Mesodermal cell (in vitro differentiated cells): ENCODE measurements at regions not wholly inside any gene's neighbourhood (a gene's known extent, or its start where the extent isn't known, plus 50 kb on each side); places are given as distances from the start of the nearest gene placed in this dataset.

Experiments used
- H3K27ac ChIP-seq: 2 replicates; pipeline ENCODE4 v1.7.0; 2013; ENCODE audit warnings: mild to moderate bottlenecking, low read depth, low read length, moderate library complexity; ENCODE audit not compliant: severe bottlenecking
- H3K36me3 ChIP-seq: 2 replicates; pipeline ENCODE4 v1.7.1; 2013; ENCODE audit warnings: mild to moderate bottlenecking, low read length, moderate library complexity; ENCODE audit not compliant: control insufficient read depth, insufficient read depth
- H3K4me1 ChIP-seq: one replicate; pipeline ENCODE4 v1.7.1; 2013; ENCODE audit warnings: mild to moderate bottlenecking, low read length; ENCODE audit not compliant: insufficient read depth, control insufficient read depth, poor library complexity, severe bottlenecking
- H3K4me3 ChIP-seq: 2 replicates; pipeline ENCODE4 v1.7.0; 2013; ENCODE audit warnings: low read length, control low read depth, mild to moderate bottlenecking; ENCODE audit not compliant: insufficient read depth, poor library complexity, severe bottlenecking; ENCODE audit errors: extremely low read depth
- H3K9me3 ChIP-seq: 2 replicates; pipeline ENCODE4 v1.7.1; 2013; ENCODE audit warnings: mild to moderate bottlenecking, low read length, moderate library complexity; ENCODE audit not compliant: control insufficient read depth
- WGBS, 2 experiments: methylation state at CpG; one replicate each; pipeline ENCODE4 v1.1.5; 2013; ENCODE audit warnings: missing lambda C conversion rate in 2 of 2; ENCODE audit not compliant: insufficient coverage in 2 of 2; 5-methylcytosine and 5-hydroxymethylcytosine counted together

DNA sequence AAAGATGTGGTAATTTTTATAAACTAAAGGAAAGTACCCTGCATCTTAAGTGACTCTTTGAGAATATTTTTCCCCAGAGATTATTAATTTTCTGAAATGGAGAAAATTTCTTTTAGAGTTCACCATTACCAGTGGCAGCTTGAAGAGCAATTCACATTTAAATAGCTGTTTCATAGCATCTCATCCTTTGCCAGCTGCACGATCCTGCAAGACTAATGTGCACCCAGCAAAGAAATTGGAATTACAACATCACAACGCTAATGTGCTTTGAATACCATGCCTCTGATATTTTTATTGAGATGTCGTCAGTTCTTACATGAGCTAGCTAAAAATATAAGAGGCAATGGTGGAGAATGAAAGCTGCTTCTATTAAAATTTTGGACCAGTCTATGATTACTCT, 423.5 kb downstream of the TAF11L14 start:
- H3K4me3 ChIP-seq: no peak overlapping the region
- H3K4me1 ChIP-seq: no peaks in the 10 kb centered on the region
- no peaks in the 10 kb centered on the region for H3K9me3 ChIP-seq
- 80 to 94% methylated on average over 1 to 3 of the region's 3 CpGs for WGBS, 2 experiments
- no peaks in the 10 kb centered on the region for H3K36me3 ChIP-seq
- no peak overlapping the region for H3K27ac ChIP-seq

DNA sequence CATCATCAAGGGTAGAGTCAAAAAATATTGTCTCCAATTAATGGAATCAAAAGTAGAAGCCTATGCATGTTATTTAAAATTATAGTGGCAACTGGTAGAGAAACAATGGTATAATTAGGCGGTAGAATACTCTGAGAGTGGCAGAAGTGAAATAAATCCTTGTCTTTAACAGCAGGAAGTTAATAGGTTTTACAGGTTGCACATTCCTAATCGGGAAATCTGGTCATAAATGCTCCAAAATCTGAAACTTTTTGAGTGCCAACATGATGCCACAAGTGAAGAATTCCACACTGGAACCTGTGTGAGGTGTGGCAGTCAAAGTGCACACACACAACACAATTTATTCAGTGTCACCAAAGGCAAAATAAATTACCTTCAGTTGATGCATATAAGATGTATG, 433.4 kb downstream of the TAF11L14 start:
- 95 to 100% methylated on average over 1 to 2 of the region's 2 CpGs for WGBS, 2 experiments
- no peak overlapping the region for H3K4me3 ChIP-seq

DNA sequence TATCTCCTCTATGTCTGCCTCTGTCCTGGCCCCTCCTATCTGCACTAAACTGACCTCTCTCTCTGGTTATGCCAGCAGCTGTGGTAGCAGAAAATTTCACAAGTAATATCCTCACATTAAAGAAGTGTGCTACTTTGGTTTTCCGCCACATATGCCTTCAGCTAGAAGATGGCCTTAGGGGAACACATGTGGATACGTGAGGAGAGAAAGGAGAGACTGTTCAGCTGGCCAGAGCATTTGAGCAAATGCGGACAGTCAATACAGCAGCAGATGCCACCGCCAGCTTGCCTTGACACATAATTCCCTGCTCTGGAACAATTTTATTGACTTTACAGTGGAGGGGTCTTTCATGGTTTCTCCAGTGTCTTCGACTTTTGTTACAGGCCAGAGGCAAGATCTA, 434.6 kb downstream of the TAF11L14 start:
- H3K36me3 ChIP-seq: no peaks in the 10 kb centered on the region
- H3K4me3 ChIP-seq: no peak overlapping the region
- 88 to 94% methylated on average over 3 to 5 of the region's 5 CpGs for WGBS, 2 experiments
- no peaks in the 10 kb centered on the region for H3K4me1 ChIP-seq
- no peaks in the 10 kb centered on the region for H3K9me3 ChIP-seq
- no peak overlapping the region for H3K27ac ChIP-seq

More for the DNA sequence above, 433.4 kb downstream of the TAF11L14 start:
- Histone ChIP-seq H3K36me3 (no peaks in the 10 kb centered on the region), H3K27ac (no peak overlapping the region), H3K9me3 (no peaks in the 10 kb centered on the region), H3K4me1 (no peaks in the 10 kb centered on the region)

DNA sequence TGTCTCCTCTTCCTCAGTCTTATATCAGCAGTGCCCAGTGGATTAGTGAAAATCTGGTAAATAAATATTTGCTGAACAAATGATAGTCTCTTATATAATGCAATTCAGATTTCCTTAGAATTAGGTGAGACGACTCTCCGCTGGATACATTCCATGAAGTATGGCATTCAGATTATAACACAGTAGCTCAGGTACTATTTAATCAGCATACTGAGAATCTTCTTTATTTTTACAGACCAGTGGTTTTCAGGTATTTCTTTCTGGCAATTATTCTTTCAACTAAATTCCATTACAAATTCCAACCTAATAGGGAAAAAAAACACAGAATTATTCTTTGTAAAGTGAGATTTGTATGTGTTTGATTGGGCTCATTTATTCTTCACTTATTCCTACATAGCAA, 435.5 kb downstream of the TAF11L14 start:
- no peak overlapping the region for H3K27ac ChIP-seq
- no CpG with 5 or more reads among the region's 2 CpGs for WGBS, 2 experiments
- no peaks in the 10 kb centered on the region for H3K9me3 ChIP-seq
- no peak overlapping the region for H3K4me3 ChIP-seq
- no peaks in the 10 kb centered on the region for H3K36me3 ChIP-seq
- H3K4me1 ChIP-seq: no peaks in the 10 kb centered on the region

DNA sequence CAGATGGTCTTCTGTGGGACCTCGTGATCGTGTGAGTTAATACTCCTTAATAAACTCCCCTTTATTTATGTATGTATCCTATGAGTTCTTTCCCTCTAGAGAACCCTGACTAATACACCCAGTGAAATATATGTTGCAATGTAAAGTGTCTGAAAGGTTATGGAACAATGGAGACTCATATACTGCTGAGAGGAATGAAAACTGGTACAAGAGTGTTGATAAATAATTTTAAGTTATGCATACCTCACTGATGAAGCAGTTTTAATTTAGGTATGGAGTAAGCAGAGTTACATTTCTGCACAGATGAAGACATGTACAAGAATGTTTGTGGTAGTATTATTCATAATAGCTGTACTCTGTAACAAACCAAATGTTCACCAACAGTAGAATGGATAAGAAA, 438.3 kb downstream of the TAF11L14 start:
- no CpG with 5 or more reads among the region's 2 CpGs for WGBS, 2 experiments
- H3K9me3 ChIP-seq: no peaks in the 10 kb centered on the region

DNA sequence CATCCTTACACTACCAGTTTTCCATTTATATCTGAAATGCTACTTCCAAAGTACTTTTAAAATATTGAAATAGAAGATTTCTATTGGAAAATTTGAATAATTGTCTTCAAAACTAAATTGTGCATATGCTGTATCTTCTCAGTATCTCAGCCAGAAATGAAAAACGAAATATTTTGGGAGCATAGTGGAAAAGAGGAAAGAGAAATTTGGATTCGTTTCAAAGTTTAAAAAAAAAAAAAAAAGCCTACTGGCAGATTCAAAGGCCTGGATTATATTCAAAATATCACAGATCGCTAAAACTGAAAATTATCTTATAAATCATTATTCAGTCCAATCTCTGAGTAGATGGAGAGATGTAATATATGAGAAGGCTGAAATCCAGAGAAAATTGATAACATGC, 440.7 kb downstream of the TAF11L14 start:
- Histone ChIP-seq H3K9me3 (no peaks in the 10 kb centered on the region), H3K27ac (no peak overlapping the region), H3K4me1 (no peaks in the 10 kb centered on the region), H3K36me3 (no peaks in the 10 kb centered on the region), H3K4me3 (no peak overlapping the region)
- WGBS, 2 experiments: no CpG with 5 or more reads among the region's 3 CpGs

More for the DNA sequence above, 438.3 kb downstream of the TAF11L14 start:
- Histone ChIP-seq H3K36me3 (no peaks in the 10 kb centered on the region), H3K4me3 (no peak overlapping the region), H3K4me1 (no peaks in the 10 kb centered on the region), H3K27ac (no peak overlapping the region)

DNA sequence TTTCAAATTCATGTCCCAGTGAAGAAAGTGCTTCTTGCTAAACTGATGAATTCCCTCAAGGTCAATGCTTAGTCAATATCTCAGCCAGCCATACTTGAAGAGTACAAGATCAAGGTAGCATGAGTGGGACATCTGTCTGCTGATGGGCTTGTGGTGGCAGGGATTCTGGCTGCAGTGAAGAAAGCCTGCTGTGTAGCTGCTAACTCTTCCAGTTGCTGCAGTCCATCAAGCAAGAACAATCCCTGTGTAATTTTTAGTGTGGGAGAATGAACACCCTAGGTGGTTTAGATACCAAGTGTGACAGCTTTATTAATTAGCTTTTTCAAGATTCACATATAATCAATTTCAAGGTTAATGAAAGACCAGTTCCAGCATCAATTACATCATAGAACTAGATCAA, 443.9 kb downstream of the TAF11L14 start:
- Histone ChIP-seq H3K36me3 (no peaks in the 10 kb centered on the region), H3K4me3 (no peak overlapping the region), H3K4me1 (no peaks in the 10 kb centered on the region), H3K9me3 (no peaks in the 10 kb centered on the region), H3K27ac (no peak overlapping the region)

DNA sequence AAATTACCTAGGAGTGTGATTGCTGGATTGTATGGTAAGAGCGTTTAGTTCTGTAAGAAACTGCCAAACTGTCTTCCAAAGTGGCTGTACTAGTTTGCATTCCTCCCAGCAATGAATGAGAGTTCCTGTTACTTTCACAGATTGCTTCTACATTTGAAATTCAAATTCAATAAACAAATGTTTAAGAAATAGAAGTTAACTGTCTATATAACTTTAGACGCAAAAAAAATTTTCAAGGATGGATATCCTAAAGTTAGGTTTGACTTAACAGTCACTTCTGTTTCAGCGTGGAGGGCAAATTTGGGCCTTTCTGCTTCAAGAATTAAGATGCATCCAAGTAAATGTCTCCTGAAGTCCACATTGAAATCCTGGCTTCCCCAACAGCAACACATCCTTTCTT, 445.6 kb downstream of the TAF11L14 start:
- Histone ChIP-seq H3K4me1 (no peaks in the 10 kb centered on the region), H3K4me3 (no peak overlapping the region), H3K27ac (no peak overlapping the region), H3K9me3 (no peaks in the 10 kb centered on the region), H3K36me3 (no peaks in the 10 kb centered on the region)
- 93 to 95% methylated on average over 1 to 2 of the region's 3 CpGs for WGBS, 2 experiments

DNA sequence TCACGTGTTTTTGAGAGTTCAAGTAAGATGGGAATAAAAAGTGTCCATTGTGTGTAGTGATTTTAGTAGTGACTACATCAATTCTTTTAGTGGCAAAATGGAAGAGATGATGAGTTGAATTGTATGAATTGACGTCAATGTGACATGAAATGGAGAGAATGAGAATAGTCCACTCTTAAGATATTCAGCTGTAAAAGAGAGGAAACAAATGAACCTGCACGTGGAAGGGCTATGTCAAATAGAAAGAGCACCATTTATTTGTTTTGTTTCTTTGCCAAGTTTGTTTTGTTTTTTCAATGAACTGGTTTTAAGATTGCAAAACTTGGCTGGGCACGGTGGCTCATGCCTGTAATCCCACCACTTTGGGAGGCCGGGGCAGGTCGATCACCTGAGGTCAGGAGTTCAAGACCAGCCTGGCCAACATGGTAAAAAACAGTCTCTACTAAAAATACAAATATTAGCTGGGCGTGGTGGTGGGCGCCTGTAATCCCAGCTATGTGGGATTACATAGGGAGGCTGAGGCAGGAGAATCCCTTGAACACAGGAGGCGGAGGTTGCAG, 453.8 kb downstream of the TAF11L14 start:
- Histone ChIP-seq H3K36me3 (no peaks in the 10 kb centered on the region), H3K4me1 (no peaks in the 10 kb centered on the region), H3K9me3 (no peaks in the 10 kb centered on the region), H3K4me3 (no peak overlapping the region), H3K27ac (no peak overlapping the region)
- WGBS, 2 experiments: 87 to 97% methylated on average over 5 to 9 of the region's 9 CpGs

DNA sequence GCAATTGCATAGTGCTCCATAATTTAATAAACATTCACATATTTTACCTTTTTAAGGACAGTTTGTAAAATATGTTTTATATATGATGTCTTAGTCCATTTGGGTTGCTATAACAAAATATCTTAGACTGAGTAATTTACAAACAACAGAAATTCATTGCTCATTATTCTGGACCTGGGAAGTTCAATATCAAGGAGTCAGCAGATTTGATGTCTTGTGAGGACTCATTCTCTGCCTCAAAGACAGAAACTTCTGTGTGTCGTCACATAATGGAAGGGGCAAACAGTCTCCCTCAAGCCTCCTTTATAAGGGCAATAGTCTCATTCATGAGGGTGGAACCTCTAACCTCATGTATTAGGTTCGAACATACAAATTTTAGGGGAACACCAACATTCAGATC, 455.9 kb downstream of the TAF11L14 start:
- WGBS, 2 experiments: 100% methylated on average over 1 of the region's 2 CpGs; no CpG with 5 or more reads in 1 of the 2 experiments
- no peaks in the 10 kb centered on the region for H3K36me3 ChIP-seq
- H3K4me3 ChIP-seq: no peak overlapping the region
- H3K27ac ChIP-seq: no peak overlapping the region
- no peaks in the 10 kb centered on the region for H3K4me1 ChIP-seq
- no peaks in the 10 kb centered on the region for H3K9me3 ChIP-seq

DNA sequence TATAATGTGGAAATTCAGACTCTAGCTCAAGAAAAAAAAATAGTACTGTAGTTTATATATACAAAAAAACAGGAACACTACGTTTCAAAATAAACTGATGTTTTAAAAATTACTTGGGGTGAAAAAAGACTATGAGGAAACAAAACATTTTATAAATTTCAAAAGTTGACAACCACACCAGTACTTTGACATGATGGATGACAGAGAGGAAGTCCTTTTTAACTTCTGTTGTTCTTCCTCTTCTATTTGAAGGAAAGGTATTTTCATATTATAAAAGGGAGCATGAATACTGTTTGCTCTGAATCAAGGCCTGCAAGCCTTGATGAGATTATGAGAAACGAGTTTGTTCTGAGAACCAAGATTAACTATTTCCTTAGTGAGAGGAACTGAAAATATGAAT, 456.9 kb downstream of the TAF11L14 start:
- Histone ChIP-seq H3K27ac (no peak overlapping the region), H3K4me3 (no peak overlapping the region), H3K36me3 (no peaks in the 10 kb centered on the region), H3K4me1 (no peaks in the 10 kb centered on the region), H3K9me3 (no peaks in the 10 kb centered on the region)
- WGBS, 2 experiments: no CpG with 5 or more reads among the region's 2 CpGs
